Right atrium auricular region (tissue), 2 donors: ENCODE measurements at regions not wholly inside any gene's neighbourhood (a gene's known extent, or its start where the extent isn't known, plus 50 kb on each side); places are given as distances from the start of the nearest gene placed in this dataset.

Experiments used
- DNase-seq: peaks from one replicate; pipeline ENCODE4 v3.0.0-alpha.2; 2019; ENCODE audit warnings: low spot score
- H3K27ac ChIP-seq, 2 donors: fragments of 200-600 bp; sonication (generic); 1 replicate in 1 of 2; 2 replicates in 1 of 2; pipeline ENCODE4 v1.5.1; 2016 to 2019
- H3K27me3 ChIP-seq, 2 donors: fragments of 200-600 bp; sonication (generic); one replicate each; pipeline versions ENCODE4 v1.5.1 to v1.6.0; 2017 to 2019
- H3K36me3 ChIP-seq: fragments of 200-600 bp; sonication (generic); one replicate; pipeline ENCODE4 v1.5.1; 2016
- H3K4me1 ChIP-seq, 2 donors: fragments of 200-600 bp; sonication (generic); one replicate each; pipeline versions ENCODE4 v1.5.1 to v1.6.0; 2017 to 2019
- H3K4me3 ChIP-seq, 2 donors: fragments of 200-600 bp; sonication (generic); 1 replicate in 1 of 2; 2 replicates in 1 of 2; pipeline ENCODE4 v1.5.1; 2017 to 2019; ENCODE audit warnings: mild to moderate bottlenecking in 1 of 2, moderate library complexity in 1 of 2
- H3K9me3 ChIP-seq, 2 donors: fragments of 200-600 bp; sonication (generic); one replicate each; pipeline ENCODE4 v1.5.1; 2019
- TF ChIP-seq, protein P1 (sequence below), 2 donors: fragments of 200-600 bp; sonication (generic); IDR thresholded peaks; one replicate each; pipeline ENCODE4 v1.5.1; 2019; ENCODE audit warnings: antibody characterized with exemption in 2 of 2

DNA sequence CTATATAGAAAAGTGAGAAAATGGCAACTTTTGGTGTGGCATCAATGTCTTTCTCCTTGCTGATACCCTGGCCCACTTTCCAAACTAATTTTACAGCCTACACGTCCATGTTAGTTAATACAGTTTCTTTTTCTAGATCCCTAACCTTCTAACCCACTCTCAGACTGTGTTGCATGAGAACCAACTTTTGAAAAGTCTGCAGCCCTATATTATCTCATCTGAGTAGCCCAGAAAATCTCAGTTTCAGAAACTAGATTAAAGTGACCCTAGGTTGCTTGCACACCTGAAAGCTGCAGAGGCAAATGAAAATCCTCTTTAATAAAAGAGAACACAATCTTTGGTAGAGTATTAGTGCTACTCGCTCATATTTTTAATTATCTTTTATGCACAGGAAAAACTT, 371.6 kb upstream of the EMCN start:
- Histone ChIP-seq H3K9me3 (peaks cover 0 to 33% of the 10 kb centered on the region in 2 donors), H3K36me3 (no peaks in the 10 kb centered on the region), H3K27me3 (no peaks in the 10 kb centered on the region), H3K4me1 (no peaks in the 10 kb centered on the region), H3K27ac (no peak overlapping the region), H3K4me3 (no peak overlapping the region)
- DNase-seq: no peak
- TF ChIP-seq, protein P1, sequence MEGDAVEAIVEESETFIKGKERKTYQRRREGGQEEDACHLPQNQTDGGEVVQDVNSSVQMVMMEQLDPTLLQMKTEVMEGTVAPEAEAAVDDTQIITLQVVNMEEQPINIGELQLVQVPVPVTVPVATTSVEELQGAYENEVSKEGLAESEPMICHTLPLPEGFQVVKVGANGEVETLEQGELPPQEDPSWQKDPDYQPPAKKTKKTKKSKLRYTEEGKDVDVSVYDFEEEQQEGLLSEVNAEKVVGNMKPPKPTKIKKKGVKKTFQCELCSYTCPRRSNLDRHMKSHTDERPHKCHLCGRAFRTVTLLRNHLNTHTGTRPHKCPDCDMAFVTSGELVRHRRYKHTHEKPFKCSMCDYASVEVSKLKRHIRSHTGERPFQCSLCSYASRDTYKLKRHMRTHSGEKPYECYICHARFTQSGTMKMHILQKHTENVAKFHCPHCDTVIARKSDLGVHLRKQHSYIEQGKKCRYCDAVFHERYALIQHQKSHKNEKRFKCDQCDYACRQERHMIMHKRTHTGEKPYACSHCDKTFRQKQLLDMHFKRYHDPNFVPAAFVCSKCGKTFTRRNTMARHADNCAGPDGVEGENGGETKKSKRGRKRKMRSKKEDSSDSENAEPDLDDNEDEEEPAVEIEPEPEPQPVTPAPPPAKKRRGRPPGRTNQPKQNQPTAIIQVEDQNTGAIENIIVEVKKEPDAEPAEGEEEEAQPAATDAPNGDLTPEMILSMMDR (IDR thresholded peaks at IDR 0.05): no peak

DNA sequence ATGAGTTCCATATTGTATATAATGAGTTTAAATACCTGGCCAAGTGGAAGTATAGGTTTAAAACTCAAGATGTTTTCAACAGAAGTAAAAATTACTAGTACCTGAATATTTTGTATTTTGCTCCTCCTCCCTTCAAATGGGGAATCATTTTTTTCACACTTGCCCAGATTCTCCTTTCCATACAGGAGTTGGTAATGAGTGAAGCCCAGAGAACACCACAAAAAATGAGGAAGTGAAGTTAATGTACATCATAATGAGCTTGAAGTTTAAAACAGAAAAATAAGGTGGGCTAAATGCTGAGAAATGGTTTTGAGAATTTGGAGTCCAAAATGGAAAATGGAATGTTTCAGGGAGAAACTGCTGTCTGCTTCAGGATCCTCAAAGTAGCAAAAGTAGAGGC, 364.8 kb upstream of the EMCN start:
- TF ChIP-seq, protein P1 (IDR thresholded peaks at IDR 0.05): no peak
- no peak overlapping the region for H3K27ac ChIP-seq
- no peaks in the 10 kb centered on the region for H3K27me3 ChIP-seq
- no peak overlapping the region for H3K4me3 ChIP-seq
- peaks cover 0 to 15% of the 10 kb centered on the region in 2 donors for H3K9me3 ChIP-seq
- no peak for DNase-seq
- no peaks in the 10 kb centered on the region for H3K36me3 ChIP-seq
- no peaks in the 10 kb centered on the region for H3K4me1 ChIP-seq

DNA sequence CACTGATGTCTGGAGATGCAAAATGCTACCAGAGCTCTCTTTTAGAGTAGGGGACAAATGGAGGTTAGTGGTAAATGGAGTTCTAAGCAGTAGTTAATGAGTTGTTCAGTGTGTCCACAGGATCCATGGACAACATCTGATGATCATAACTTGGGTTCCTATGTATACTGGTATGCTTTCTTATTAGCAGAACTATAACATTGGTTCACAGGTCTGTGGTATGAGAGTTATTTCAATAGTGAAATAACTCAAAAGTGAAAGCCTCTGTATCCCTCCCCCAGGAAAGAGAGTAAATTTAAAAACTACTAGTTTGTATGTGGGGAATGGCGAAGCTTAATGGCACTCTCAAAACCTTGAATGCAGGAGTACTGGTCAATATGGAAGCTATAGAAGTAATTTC, 363.5 kb upstream of the EMCN start:
- Histone ChIP-seq H3K27ac (no peak overlapping the region), H3K4me3 (no peak overlapping the region), H3K9me3 (peaks cover 0 to 15% of the 10 kb centered on the region in 2 donors), H3K4me1 (no peaks in the 10 kb centered on the region), H3K36me3 (no peaks in the 10 kb centered on the region), H3K27me3 (no peaks in the 10 kb centered on the region)
- no peak for DNase-seq
- TF ChIP-seq, protein P1 (IDR thresholded peaks at IDR 0.05): no peak

DNA sequence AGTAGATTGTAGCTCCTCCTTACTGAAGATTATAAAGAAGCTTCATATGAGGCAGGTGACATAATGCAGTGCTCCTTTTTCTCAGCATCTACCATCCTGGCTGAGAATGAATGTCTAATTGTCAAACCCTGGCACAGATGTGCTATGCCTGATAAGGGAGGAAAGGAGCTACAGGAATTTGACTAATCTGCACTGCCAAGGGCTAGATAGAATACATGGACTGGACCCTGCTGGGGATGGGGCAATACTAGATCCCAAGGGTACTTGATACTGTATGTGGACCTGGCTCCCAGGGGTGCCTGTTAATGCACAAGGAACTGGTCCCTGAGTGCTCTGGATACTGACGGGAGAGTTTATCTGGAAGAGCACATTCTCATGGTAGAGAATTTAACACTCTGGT, 362.2 kb upstream of the EMCN start:
- Histone ChIP-seq H3K4me1 (no peaks in the 10 kb centered on the region), H3K27ac (no peak overlapping the region), H3K9me3 (peaks cover 0 to 8% of the 10 kb centered on the region in 2 donors), H3K27me3 (no peaks in the 10 kb centered on the region), H3K36me3 (no peaks in the 10 kb centered on the region), H3K4me3 (no peak overlapping the region)
- TF ChIP-seq, protein P1 (IDR thresholded peaks at IDR 0.05): no peak
- no peak for DNase-seq

DNA sequence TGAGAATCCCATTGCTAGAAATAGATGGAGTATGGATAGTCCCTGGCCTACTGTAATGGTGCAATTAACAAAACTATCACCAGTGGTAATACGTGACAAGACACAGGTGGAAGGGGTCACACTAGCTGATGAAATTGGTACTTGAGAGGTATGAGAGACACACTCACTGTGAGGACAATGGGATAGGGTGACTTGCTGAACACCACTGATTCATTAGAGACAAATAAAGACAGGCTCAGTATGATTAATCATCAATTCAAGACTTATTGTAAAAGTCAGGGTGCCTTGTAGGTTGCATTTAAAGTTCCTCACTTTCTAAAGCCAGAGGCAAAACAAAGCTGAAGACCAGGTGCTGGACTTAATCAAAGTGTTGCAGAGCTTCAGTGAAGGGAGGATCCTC, 361.6 kb upstream of the EMCN start:
- DNase-seq: no peak
- no peaks in the 10 kb centered on the region for H3K36me3 ChIP-seq
- TF ChIP-seq, protein P1 (IDR thresholded peaks at IDR 0.05): no peak
- peaks cover 0 to 2% of the 10 kb centered on the region in 2 donors for H3K9me3 ChIP-seq
- no peaks in the 10 kb centered on the region for H3K4me1 ChIP-seq
- no peak overlapping the region for H3K27ac ChIP-seq
- no peak overlapping the region for H3K4me3 ChIP-seq
- H3K27me3 ChIP-seq: no peaks in the 10 kb centered on the region

DNA sequence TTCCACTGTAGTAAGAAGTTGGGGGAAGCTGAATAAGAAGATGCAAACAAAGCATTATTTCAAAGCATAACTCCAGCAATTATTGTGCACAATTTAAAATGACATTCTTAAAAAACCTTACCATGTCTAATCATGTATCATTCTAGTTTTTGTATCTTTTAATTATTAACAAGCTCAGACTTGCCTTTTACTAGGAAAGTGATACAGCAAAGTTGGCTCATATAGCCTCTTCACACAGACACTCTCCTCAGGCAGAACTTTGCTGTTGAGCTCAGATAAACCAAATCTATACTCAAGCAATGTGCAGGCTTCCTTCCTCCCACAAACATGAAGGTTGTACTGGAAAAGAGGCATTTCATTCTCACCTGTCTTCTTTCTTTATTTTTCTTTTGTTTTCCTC, 358.7 kb upstream of the EMCN start:
- Histone ChIP-seq H3K27ac (no peak overlapping the region), H3K4me3 (no peak overlapping the region), H3K9me3 (no peaks in the 10 kb centered on the region), H3K27me3 (no peaks in the 10 kb centered on the region), H3K36me3 (no peaks in the 10 kb centered on the region), H3K4me1 (no peaks in the 10 kb centered on the region)
- no peak for DNase-seq
- TF ChIP-seq, protein P1 (IDR thresholded peaks at IDR 0.05): no peak
